Vagina (tissue), 2 donors: ENCODE measurements at regions not wholly inside any gene's neighbourhood (a gene's known extent, or its start where the extent isn't known, plus 50 kb on each side); places are given as distances from the start of the nearest gene placed in this dataset.
A peak's percentile ranks its signal among the peaks of the same experiment; 100 is the strongest.

Experiments used
- POLR2A ChIP-seq, 2 donors: fragments of 450-650 bp; IDR thresholded peaks; one replicate each; pipeline ENCODE4 v1.6.1; 2017; ENCODE audit warnings: antibody characterized with exemption in 2 of 2, mild to moderate bottlenecking in 2 of 2, moderate library complexity in 2 of 2
- POLR2AphosphoS5 ChIP-seq, 2 donors: sonication (generic); formaldehyde crosslinking; IDR thresholded peaks; one replicate each; pipeline ENCODE4 v1.9.0; 2017; ENCODE audit warnings: antibody characterized with exemption in 2 of 2, mild to moderate bottlenecking in 2 of 2, low read depth in 1 of 2; ENCODE audit not compliant: insufficient read depth in 1 of 2
- TF ChIP-seq, protein P1 (sequence below), 3 experiments: fragments of 450-650 bp in 2 of 3; fragments of 200-600 bp in 1 of 3; sonication (generic) in 1 of 3; IDR thresholded peaks; one replicate each; pipeline ENCODE4 v1.5.1; 2017 to 2019; ENCODE audit warnings: antibody characterized with exemption in 3 of 3, mild to moderate bottlenecking in 2 of 3, moderate library complexity in 2 of 3

DNA sequence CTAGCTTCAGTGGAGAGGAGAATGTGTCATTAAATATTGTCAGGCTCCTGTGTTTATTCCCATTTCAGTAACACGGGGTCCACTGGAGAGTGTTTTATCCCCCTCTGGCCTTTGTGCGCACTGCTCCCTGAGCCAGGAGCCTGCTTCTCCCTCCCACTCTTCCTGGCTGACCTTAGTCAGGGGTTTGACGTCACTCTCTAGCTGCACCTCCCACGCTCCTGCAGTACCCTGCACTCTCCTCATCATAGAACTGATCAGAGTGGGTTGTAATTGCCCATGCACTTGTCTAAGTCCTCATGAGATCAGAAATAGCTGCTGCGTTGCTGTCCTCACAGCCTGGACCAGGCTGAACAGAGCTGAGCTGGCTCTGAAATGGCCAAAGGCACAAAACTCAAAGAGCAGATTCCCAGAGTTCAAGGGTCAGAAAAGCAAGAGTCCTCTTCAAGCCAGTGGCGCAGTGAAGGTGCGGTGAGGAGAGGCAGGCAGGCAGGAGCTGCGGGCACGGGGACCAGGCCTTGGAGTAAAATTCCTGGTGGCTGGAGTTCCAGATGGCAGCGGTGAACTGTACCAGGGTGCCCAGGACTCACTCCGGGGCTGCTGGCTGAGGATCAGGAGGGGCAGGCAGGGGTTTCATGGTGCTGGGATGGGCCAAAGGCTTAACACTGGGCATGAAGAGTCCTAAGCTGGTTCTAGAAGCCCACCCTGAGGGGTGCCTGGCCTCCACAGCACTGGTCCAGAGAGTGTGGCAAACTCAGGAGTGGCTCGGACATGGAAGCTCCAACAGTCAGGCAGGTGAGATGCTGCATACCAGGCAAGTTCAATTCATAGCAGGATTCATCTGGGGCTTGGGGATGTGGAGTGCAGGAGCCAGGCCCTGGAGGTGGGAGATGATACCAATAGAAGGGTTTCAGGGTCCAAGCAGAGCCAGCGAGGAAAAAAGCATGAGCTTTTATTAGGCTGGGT lies 170.9 kb downstream of the SCP2D1 start:
- TF ChIP-seq, protein P1, sequence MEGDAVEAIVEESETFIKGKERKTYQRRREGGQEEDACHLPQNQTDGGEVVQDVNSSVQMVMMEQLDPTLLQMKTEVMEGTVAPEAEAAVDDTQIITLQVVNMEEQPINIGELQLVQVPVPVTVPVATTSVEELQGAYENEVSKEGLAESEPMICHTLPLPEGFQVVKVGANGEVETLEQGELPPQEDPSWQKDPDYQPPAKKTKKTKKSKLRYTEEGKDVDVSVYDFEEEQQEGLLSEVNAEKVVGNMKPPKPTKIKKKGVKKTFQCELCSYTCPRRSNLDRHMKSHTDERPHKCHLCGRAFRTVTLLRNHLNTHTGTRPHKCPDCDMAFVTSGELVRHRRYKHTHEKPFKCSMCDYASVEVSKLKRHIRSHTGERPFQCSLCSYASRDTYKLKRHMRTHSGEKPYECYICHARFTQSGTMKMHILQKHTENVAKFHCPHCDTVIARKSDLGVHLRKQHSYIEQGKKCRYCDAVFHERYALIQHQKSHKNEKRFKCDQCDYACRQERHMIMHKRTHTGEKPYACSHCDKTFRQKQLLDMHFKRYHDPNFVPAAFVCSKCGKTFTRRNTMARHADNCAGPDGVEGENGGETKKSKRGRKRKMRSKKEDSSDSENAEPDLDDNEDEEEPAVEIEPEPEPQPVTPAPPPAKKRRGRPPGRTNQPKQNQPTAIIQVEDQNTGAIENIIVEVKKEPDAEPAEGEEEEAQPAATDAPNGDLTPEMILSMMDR (IDR thresholded peaks at IDR 0.05), result no peak
- TF ChIP-seq POLR2A (IDR thresholded peaks at IDR 0.05), result no peak
- TF ChIP-seq POLR2AphosphoS5 (IDR thresholded peaks at IDR 0.05; ENCODE audit: insufficient read depth in 1 of 2, low read depth in 1 of 2), result peak; percentile 27 to 38
